NT2/D1 (cell line): ENCODE measurements at regions not wholly inside any gene's neighbourhood (a gene's known extent, or its start where the extent isn't known, plus 50 kb on each side); places are given as distances from the start of the nearest gene placed in this dataset.

ENCODE experiments used
- SUZ12 ChIP-seq: IDR thresholded peaks from 2 replicates; pipeline ENCODE4 v1.6.1; 2011; ENCODE audit not compliant: insufficient read length, insufficient read depth; ENCODE audit errors: extremely low read depth
- YY1 ChIP-seq: IDR thresholded peaks from 2 replicates; pipeline ENCODE4 v1.6.1; 2011; ENCODE audit not compliant: insufficient read length, insufficient read depth
- ZNF274 ChIP-seq: IDR thresholded peaks from 2 replicates; pipeline ENCODE4 v1.6.1; 2011; ENCODE audit warnings: mild to moderate bottlenecking, low read depth, low read length

GRCh38 chr10:28049286-28049685 is 50.4 kb upstream of the ODAD2 start:
- TF ChIP-seq YY1 (no peak), ZNF274 (no peak), SUZ12 (no peak)
